ENCODE measurements at regions not wholly inside any gene's neighbourhood (a gene's known extent, or its start where the extent isn't known, plus 50 kb on each side); places are given as distances from the start of the nearest gene placed in this dataset.

- TF ChIP-seq CTCF (IDR thresholded peaks at IDR 0.05; ENCODE audit: borderline replicate concordance, extremely low read depth, low read length, poor library complexity, severe bottlenecking): no peak
- no peak for TF ChIP-seq EZH2 (IDR thresholded peaks at IDR 0.05; ENCODE audit: borderline replicate concordance, low read depth, low read length, severe bottlenecking)
Measured at GRCh38 chr2:429575-430254, 141.8 kb upstream of the ALKAL2 start.
